HUDEP-2 (cell line): ENCODE measurements at regions not wholly inside any gene's neighbourhood (a gene's known extent, or its start where the extent isn't known, plus 50 kb on each side); places are given as distances from the start of the nearest gene placed in this dataset.

Experiments used
- DNase-seq, 76 experiments: peaks; one replicate each; lab custom pipeline; 2025; ENCODE audit not compliant: unreplicated experiment in 76 of 76; lab: John Stamatoyannopoulos, UW

DNA sequence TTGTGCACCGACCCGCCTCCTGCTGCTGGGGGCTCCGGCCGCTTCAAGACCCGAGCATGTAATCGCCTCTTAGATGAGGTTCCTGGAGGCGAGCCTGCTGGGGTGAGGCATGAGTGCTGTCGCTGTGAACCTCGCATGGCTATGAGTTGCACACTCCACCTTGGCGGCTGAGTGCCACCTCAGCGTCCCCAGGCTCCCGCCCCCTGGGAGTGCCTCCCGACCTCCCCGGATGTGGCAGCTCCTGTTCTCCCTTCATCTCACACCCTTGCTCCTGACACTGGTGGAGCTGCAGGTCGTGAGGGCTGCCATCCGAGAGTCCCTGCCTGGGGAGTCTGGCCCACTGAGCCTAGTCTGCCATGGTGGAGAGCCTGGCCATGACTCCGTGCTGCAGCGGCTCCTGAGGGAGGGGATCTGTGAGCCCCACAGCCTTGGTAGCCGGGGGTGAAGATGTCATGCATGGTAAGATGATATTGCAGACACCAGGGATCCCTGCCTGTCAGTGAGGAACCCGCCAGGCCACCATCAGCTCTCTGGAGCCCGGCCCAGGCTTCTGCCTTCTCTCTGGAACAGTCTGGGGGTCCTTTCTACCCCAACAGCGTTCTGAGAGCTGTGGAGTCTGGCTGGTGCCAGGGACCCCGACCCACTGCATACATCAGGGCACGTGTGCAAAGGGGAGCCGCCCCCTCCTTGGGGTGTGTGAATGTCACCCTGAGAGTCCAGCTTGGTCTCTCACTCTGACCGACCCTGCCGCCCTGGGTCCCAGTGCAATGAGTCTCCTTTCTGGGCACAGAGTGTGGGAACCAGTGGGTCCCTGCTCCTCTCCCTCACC lies 61.6 kb upstream of the HS6ST1 start:
- no peak for DNase-seq

DNA sequence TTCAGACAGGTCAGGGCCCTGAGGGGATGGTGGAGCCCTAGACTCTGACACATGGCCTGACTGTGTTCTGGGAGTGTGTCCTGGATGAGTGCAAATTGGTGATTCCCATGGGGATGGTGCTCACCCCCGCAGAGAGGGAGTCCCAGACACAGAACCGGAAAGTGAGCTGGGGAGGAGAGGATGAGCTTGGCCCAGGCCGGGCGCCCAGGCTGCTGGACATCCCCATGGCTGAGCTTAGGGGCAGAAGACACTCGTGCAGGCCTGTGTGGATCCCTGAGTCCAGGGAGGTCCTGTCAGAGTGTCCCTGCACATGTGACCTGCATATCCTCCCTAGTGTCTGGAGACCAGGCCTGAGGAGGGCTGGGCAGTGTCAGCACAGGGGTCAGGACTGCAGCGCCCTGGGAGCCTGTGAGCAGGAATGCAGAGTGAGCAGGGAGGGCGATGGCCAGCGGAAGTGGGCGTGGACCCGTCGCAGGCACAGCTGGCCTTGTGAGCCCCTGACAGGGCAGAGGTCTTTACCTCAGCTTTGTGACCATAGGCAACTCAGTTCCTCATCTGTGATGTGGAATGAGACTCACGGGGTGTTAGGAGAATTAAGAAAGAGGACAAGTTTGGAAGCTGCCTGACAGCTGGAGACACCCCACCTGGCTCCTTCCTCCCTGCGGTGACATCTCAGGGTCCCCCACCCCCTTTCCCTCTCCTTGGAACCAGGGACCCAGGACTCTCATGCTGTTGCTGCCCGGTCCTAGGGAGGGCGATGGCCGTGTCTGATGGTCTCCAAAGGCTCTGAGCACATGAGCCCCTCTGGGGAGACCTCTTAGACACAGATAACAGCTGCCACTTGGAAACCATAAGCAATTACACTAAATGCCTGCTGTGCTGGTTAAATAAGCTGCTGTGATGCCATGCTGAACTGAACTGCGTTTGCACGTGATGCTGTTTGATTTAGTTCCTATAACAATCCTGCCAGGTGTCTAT lies 62.6 kb upstream of the HS6ST1 start:
- DNase-seq = no peak

DNA sequence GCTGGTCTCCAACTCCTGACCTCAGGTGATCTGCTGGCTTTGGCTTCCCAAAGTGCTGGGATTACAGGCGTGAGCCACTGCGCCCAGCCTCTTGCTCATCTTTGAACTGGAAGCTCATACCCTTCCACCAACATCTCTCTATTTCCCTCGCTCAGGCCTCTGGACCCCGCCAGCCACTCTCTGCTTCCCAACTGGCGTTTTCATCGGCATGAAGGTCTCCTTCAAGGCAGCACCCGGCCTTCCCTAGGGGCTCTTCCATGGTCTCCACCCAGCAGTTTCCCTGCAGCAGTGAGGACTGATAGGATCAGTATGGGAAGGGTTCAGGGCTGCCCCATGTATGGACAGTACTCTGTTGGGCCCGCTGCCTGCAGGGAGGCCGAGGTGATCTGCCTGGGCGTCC lies 65.8 kb upstream of the HS6ST1 start:
- DNase-seq = no peak

DNA sequence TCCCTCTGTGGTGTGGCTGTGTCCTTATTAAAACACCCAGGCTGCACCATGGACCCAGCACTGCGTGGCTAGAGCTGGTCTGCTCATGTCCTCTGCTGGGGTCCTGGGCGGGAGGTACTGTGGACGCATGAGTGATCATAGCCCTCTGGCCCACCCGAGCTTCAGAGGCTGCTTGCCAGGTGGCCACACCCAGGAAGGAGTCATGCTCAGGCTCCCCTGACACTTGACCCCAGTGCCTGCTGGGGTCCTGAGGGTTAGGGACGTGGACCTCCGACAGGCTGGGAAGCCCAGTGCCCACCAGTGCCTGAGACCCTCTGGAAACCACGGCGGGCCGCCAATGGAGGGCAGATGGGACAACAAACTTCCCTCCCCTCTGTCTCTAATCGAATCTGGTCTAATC lies 66.3 kb upstream of the HS6ST1 start:
- no peak for DNase-seq

DNA sequence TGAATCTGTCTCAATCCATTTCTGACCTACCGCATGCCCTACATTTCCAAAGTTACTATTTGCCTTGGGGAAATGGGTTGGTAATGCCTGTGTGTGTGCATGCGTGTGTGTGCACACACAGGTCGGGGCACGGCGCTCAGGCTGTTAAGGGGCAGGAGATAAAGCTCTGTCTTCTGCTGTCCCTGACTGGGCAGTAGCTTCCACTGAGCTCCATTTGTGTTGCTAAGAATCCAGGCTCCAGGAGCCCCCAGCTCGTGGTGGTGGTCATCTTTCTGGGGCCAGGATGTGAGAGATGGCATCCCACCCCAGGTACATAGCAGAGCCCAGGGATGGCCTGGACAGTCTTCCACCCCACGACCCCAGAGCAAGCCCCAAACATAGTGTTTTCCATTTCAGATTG lies 66.7 kb upstream of the HS6ST1 start:
- no peak for DNase-seq

DNA sequence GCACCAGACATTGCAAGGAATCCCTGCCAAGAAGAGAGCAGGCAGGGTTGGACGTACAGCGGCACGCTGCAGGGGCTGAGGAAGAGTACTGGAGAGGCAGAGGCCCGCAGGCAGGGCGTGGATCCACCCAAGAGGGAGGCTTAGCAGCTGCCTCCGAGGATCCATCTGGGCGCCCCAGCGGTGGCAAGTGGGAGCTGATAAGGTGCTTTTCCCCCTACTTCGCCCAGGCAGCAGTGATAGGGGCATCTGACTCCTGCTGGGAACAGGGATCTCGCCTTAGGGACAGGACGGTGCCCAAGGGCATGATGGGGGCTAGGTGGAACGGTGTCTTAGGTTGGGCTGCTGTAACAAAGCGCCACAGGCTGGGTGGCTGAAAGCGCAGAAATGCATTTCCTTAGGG lies 67.4 kb upstream of the HS6ST1 start:
- DNase-seq = no peak

DNA sequence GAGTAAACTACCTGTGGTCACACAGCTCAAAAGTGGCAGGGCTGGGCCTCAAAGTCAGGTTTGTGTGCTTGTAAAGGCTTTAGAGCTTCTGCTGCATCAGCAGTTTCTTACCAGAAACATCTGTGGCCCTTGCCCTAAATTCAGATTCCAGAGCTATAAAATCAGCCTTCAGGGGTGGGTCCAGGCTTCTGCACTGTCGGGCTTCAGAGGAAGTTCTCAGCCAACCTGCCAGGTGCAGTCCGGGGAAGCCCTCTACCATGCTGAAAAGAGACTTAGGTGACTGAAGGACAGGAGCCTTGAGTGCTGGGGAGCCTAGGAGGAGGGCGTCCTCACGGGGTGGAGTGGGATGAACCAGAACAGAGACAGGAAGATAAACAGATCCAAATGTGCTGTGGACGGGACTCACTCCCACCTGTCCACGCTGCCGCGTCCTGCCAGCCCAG lies 69.9 kb upstream of the HS6ST1 start:
- DNase-seq = no peak

DNA sequence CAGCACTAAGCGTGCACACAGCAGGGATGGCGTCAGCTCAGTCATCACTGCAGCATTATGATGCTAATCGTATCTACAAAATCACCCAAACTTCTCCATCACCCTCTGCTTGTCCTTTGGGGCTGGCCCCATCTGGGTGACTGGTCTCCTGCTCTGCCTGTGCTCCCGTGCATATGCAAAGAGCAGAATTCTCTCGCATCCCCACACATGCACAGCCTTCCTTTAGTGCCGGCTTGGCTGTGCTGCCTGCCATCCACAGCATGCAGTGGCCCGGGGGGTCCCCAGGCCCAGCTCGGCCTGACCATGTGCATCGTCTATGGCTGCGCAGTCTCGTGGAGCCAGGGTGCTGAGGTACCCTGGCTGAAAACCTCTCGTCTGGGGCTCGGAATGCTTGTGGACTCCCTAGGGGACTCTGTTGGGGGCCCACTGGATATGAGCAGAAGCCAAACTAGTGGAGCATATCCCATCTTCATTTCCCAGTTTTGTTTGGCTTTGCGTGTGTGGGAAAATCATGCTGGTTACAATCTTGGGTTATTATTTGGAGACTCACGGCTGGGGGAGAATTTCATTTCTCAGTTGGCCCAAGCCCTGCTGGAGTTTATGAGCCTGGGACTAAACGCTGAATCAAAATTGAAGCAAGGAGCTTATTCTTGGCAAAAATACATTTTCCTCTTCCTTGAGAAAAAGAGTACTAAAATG lies 70.9 kb upstream of the HS6ST1 start:
- no peak for DNase-seq

GRCh38 chr2:128390256-128390990 lies 71.8 kb upstream of the HS6ST1 start:
- no peak for DNase-seq

DNA sequence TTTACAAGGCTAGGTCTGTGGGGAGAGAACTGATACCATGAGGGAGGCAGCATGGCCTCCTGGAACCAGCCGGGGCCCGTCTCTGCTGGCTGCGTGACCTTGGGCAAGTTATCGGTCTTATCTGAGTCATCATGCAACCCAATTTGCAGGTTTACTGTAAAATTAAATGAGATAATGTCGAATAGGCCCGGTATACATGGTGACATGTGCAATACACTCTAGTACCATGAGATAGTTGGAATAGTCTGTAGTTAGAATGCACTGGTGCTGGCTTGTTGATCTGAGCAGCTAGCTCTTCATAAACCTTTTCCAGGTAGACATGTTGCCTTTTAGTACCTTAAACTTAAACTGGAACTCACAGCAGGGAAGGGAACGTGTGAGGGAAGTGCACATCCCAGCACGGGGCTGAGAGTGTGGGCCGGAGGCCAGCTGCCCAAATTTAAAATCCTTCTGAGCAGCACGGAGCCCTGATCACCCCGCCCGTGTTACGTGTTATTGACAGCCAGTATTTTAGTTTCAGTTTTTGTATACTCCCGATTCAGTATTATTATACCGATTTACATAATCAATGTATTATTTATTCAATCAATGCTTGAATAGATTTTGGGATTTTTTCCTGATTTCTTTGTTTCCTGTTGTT lies 72.4 kb upstream of the HS6ST1 start:
- peak in 1 of 76 experiments; percentile 15 for DNase-seq

DNA sequence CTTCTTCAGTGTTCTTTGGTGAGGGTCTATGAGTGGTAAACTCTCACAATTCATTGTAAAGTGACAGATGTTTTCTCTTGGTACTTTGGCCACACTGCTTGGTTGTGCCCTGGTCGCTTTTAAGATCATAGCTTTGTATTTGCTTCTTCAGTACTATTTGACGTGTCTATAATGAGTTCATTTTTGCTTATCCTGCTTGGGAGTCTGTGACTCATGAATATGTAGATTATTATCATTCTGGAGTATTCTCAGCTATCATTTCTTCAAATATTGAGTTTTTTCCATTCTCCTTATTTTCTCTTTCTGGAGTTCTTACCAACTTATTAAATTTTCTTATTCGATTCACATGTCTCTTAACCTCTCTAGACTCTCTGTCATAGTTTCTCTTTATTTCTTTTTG lies 73.0 kb upstream of the HS6ST1 start:
- DNase-seq = no peak

DNA sequence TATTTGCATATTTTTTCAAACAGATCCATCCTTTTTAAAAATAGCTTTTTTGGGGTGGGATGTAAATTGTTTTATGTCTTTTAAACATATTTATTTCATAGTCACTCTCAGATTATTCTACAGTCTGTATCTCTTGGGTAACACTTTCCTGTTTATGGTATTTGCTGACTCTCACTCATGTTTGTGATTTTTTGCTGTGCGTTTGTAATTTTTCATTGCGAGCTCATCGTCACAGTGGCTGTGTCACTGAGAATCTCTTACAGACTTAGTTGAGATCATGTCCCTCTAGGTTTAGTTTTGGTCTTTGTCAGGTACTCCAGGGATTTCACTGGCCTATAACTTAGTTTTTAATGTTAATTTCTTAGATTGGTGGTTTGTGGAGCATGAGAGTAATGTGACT lies 73.5 kb upstream of the HS6ST1 start:
- DNase-seq = no peak

GRCh38 chr2:128394007-128394730 lies 75.5 kb upstream of the HS6ST1 start:
- no peak for DNase-seq

GRCh38 chr2:128395196-128395595 lies 76.5 kb upstream of the HS6ST1 start:
- no peak for DNase-seq

GRCh38 chr2:128395640-128396499 lies 77.2 kb upstream of the HS6ST1 start:
- no peak for DNase-seq

DNA sequence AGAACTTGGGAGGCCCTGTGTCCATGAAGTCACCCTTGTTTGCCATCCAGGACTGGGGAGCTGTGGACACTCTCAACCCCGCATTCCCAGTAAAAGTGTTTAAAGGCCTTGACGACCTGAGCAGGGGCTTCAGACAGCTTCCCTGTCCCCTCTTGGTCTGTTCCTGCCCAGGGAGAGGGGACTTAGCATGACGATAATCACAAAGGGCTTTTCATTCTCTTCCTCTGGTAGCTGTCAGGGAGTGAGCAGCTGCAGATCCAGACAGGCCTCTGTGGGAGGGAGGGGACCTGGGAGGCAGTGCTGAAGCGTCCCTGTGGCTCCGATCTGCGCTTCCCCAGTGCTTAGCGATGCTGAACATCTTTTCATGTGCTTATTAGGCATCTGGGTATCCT lies 77.8 kb upstream of the HS6ST1 start:
- no peak for DNase-seq

GRCh38 chr2:128396946-128397345 lies 78.3 kb upstream of the HS6ST1 start:
- DNase-seq = no peak

DNA sequence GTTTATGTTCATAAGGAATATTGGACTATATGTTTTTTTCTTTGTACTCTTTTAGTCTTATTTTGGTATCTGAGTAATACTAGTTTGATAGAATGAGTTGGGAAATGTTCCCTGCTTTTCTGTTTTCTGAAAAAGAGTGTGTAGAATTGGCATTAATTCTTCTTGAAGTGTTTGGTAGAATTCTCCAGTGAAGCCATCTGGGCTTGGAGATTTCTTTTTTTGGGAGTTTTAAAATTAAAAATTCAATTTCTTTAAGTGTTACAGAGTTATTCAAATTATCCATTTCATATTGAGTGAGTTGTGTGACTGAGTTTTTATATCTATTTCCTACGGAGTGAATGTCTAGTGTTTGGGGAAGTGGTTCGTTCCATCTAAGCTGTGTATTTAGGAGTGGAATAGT lies 80.6 kb upstream of the HS6ST1 start:
- DNase-seq = no peak
